T-helper 2 cell treated with Interferon-gamma antibody and Interleukin-4, amounts not matched to agents 100 ng/mL and 5 ng/mL, for 36 hours (primary cell): ENCODE measurements at regions not wholly inside any gene's neighbourhood (a gene's known extent, or its start where the extent isn't known, plus 50 kb on each side); places are given as distances from the start of the nearest gene placed in this dataset.
"Not testable (repeated sequence)": the region's sequence is repeated elsewhere in the genome, so short reads cannot be mapped to it uniquely, and the experiment has no call there.

ENCODE experiments used
- intact Hi-C: fragments of 100-400 bp; cut with micrococcal nuclease; formaldehyde crosslinking; loops from one replicate; pipeline ENCODE4 v1.15.1; 2023

GRCh38 chr9:135373820-135374219 is 105.8 kb upstream of the PPP1R26 start:
- intact Hi-C loops: no loop called here

GRCh38 chr9:135374591-135374990 is 105.0 kb upstream of the PPP1R26 start:
- intact Hi-C loops: no loop called here

GRCh38 chr9:135375001-135375400 is 104.6 kb upstream of the PPP1R26 start:
- intact Hi-C loops: no loop called here

- intact Hi-C loops: no loop called here
Measured at GRCh38 chr9:135376511-135377265, 102.9 kb upstream of the PPP1R26 start.

- intact Hi-C loops: no loop called here
Measured at GRCh38 chr9:135377431-135377830, 102.2 kb upstream of the PPP1R26 start.

GRCh38 chr9:135378751-135379150 is 100.8 kb upstream of the PPP1R26 start:
- intact Hi-C loops: no loop called here

- intact Hi-C loops: no loop called here
Measured at GRCh38 chr9:135379540-135380267, 99.9 kb upstream of the PPP1R26 start.

GRCh38 chr9:135380311-135380960 is 99.1 kb upstream of the PPP1R26 start:
- intact Hi-C loops: no loop called here

GRCh38 chr9:135381762-135382310 is 97.7 kb upstream of the PPP1R26 start:
- intact Hi-C loops: no loop called here

GRCh38 chr9:135384226-135384625 is 95.4 kb upstream of the PPP1R26 start:
- intact Hi-C loops: no loop called here

- intact Hi-C loops: not testable (repeated sequence)
Measured at GRCh38 chr9:135384815-135385405, 94.7 kb upstream of the PPP1R26 start.

GRCh38 chr9:135385793-135386192 is 93.8 kb upstream of the PPP1R26 start:
- intact Hi-C loops: no loop called here

GRCh38 chr9:135387976-135388375 is 91.6 kb upstream of the PPP1R26 start:
- intact Hi-C loops: no loop called here

GRCh38 chr9:135388530-135388929 is 91.1 kb upstream of the PPP1R26 start:
- intact Hi-C loops: no loop called here

GRCh38 chr9:135391759-135392158 is 87.8 kb upstream of the PPP1R26 start:
- intact Hi-C loops: no loop called here

- intact Hi-C loops: no loop called here
Measured at GRCh38 chr9:135392511-135392910, 87.1 kb upstream of the PPP1R26 start.

GRCh38 chr9:135394131-135394530 is 85.5 kb upstream of the PPP1R26 start:
- intact Hi-C loops: no loop called here

- intact Hi-C loops: no loop called here
Measured at GRCh38 chr9:135394699-135395645, 84.6 kb upstream of the PPP1R26 start.

GRCh38 chr9:135397142-135397541 is 82.4 kb upstream of the PPP1R26 start:
- intact Hi-C loops: no loop called here

- intact Hi-C loops: no loop called here
Measured at GRCh38 chr9:135399000-135399649, 80.5 kb upstream of the PPP1R26 start.
